H9 (cell line): ENCODE measurements at regions not wholly inside any gene's neighbourhood (a gene's known extent, or its start where the extent isn't known, plus 50 kb on each side); places are given as distances from the start of the nearest gene placed in this dataset.

ENCODE experiments used
- DNase-seq: peaks from one replicate; pipeline ENCODE4 v3.0.0-alpha.2; 2017
- H2AFZ ChIP-seq: one replicate; pipeline ENCODE4 v1.6.1; 2013; ENCODE audit warnings: mild to moderate bottlenecking, low read length, control low read depth, moderate library complexity
- H2AK5ac ChIP-seq: 2 replicates; pipeline ENCODE4 v1.6.1; 2013; ENCODE audit warnings: low read length, control low read depth, mixed read lengths; ENCODE audit not compliant: insufficient read length
- H2BK120ac ChIP-seq: one replicate; pipeline ENCODE4 v1.6.1; 2013; ENCODE audit warnings: low read depth, mild to moderate bottlenecking, low read length, control low read depth, inconsistent platforms; ENCODE audit not compliant: poor library complexity, severe bottlenecking
- H2BK12ac ChIP-seq: 2 replicates; pipeline ENCODE4 v1.6.1; 2013; ENCODE audit warnings: low read length, control low read depth, mixed read lengths, low read depth; ENCODE audit not compliant: insufficient read length
- H2BK15ac ChIP-seq: 2 replicates; pipeline ENCODE4 v1.6.1; 2013; ENCODE audit warnings: low read depth, low read length, control low read depth
- H2BK20ac ChIP-seq: one replicate; pipeline ENCODE4 v1.6.1; 2013; ENCODE audit warnings: low read depth, mild to moderate bottlenecking, low read length, control low read depth, inconsistent platforms; ENCODE audit not compliant: poor library complexity, severe bottlenecking
- H2BK5ac ChIP-seq: 2 replicates; pipeline ENCODE4 v1.6.1; 2013; ENCODE audit warnings: low read length, control low read depth, mixed read lengths; ENCODE audit not compliant: insufficient read length
- H3K14ac ChIP-seq: 2 replicates; pipeline ENCODE4 v1.6.1; 2013; ENCODE audit warnings: low read length, control low read depth; ENCODE audit not compliant: insufficient read depth
- H3K18ac ChIP-seq: 2 replicates; pipeline ENCODE4 v1.6.1; 2013; ENCODE audit warnings: low read depth, mild to moderate bottlenecking, mixed read lengths, low read length, control low read depth; ENCODE audit not compliant: insufficient read length
- H3K23ac ChIP-seq: 2 replicates; pipeline ENCODE4 v1.6.1; 2013; ENCODE audit warnings: low read length, control low read depth, mixed read lengths, low read depth; ENCODE audit not compliant: insufficient read length
- H3K23me2 ChIP-seq: 2 replicates; pipeline ENCODE4 v1.6.1; 2013; ENCODE audit warnings: low read depth, mild to moderate bottlenecking, mixed read lengths, low read length, control low read depth; ENCODE audit not compliant: insufficient read length, poor library complexity, severe bottlenecking
- H3K27ac ChIP-seq: 2 replicates; pipeline ENCODE4 v1.5.1; 2013; ENCODE audit warnings: low read length, control low read depth, mixed read lengths, low read depth; ENCODE audit not compliant: insufficient read length
- H3K27me3 ChIP-seq: 2 replicates; pipeline ENCODE4 v1.6.1; 2013; ENCODE audit warnings: low read length, control low read depth, inconsistent platforms; ENCODE audit not compliant: insufficient read depth
- H3K4ac ChIP-seq: 2 replicates; pipeline ENCODE4 v1.6.1; 2013; ENCODE audit warnings: low read depth, mild to moderate bottlenecking, control low read depth, inconsistent platforms, low read length, moderate library complexity
- H3K4me1 ChIP-seq: 2 replicates; pipeline ENCODE4 v1.6.1; 2013; ENCODE audit warnings: low read length, control low read depth, inconsistent platforms; ENCODE audit not compliant: insufficient read depth
- H3K4me2 ChIP-seq: 2 replicates; pipeline ENCODE4 v1.6.1; 2013; ENCODE audit warnings: low read length, control low read depth, mixed read lengths; ENCODE audit not compliant: insufficient read length, insufficient read depth
- H3K56ac ChIP-seq: 2 replicates; pipeline ENCODE4 v1.6.1; 2013; ENCODE audit warnings: low read depth, mild to moderate bottlenecking, mixed read lengths, low read length, control low read depth; ENCODE audit not compliant: insufficient read length
- H3K79me1 ChIP-seq: 2 replicates; pipeline ENCODE4 v1.6.1; 2013; ENCODE audit warnings: low read depth, mild to moderate bottlenecking, moderate library complexity, low read length, control low read depth, inconsistent platforms; ENCODE audit not compliant: insufficient read depth, poor library complexity, severe bottlenecking
- H3K79me2 ChIP-seq: 2 replicates; pipeline ENCODE4 v1.6.1; 2013; ENCODE audit warnings: low read length, control low read depth, inconsistent platforms; ENCODE audit not compliant: insufficient read depth
- H3K9ac ChIP-seq: 2 replicates; pipeline ENCODE4 v1.6.1; 2013; ENCODE audit warnings: low read length, control low read depth, mixed read lengths; ENCODE audit not compliant: insufficient read length; ENCODE audit errors: extremely low read depth
- H3K9me3 ChIP-seq: one replicate; pipeline ENCODE4 v1.6.1; 2013; ENCODE audit warnings: low read depth, low read length, inconsistent platforms; ENCODE audit not compliant: control insufficient read depth
- H3T11ph ChIP-seq: one replicate; pipeline ENCODE4 v1.6.1; 2013; ENCODE audit warnings: mild to moderate bottlenecking, low read length, control low read depth, inconsistent platforms
- H4K20me1 ChIP-seq: one replicate; pipeline ENCODE4 v1.6.1; 2013; ENCODE audit not compliant: control insufficient read depth, insufficient read length, insufficient read depth
- H4K5ac ChIP-seq: 2 replicates; pipeline ENCODE4 v1.6.1; 2013; ENCODE audit warnings: low read depth, mild to moderate bottlenecking, mixed read lengths, low read length, control low read depth; ENCODE audit not compliant: insufficient read length
- H4K8ac ChIP-seq: replicated peaks from 2 replicates; pipeline ENCODE4 v1.6.1; 2013; ENCODE audit warnings: low read length, control low read depth, mixed read lengths, low read depth; ENCODE audit not compliant: insufficient read length
- H4K91ac ChIP-seq: 2 replicates; pipeline ENCODE4 v1.6.1; 2013; ENCODE audit warnings: low read depth, mild to moderate bottlenecking, moderate library complexity, mixed read lengths, low read length, control low read depth; ENCODE audit not compliant: insufficient read length
- H3K27ac Mint-ChIP-seq, 3 experiments: 2 replicates in 2 of 3; 3 replicates in 1 of 3; pipeline ENCODE4 v1.8.0; 2020 to 2021; ENCODE audit warnings: mixed read lengths in 3 of 3, mild to moderate bottlenecking in 1 of 3, moderate library complexity in 1 of 3
- H3K27me3 Mint-ChIP-seq: 2 replicates; pipeline ENCODE4 v1.8.0; 2021; ENCODE audit warnings: low read depth, mild to moderate bottlenecking, moderate library complexity, mixed read lengths
- H3K36me3 Mint-ChIP-seq, 3 experiments: 2 replicates in 2 of 3; 3 replicates in 1 of 3; pipeline ENCODE4 v1.8.0; 2020 to 2021; ENCODE audit warnings: low read depth in 3 of 3, mixed read lengths in 3 of 3; ENCODE audit not compliant: insufficient read depth in 1 of 3
- H3K4me1 Mint-ChIP-seq, 2 experiments: 2 replicates each; pipeline ENCODE4 v1.8.0; 2020; ENCODE audit warnings: mixed read lengths in 2 of 2
- H3K4me3 Mint-ChIP-seq, 2 experiments: 2 replicates in 1 of 2; 3 replicates in 1 of 2; pipeline ENCODE4 v1.8.0; 2020 to 2021; ENCODE audit warnings: mild to moderate bottlenecking in 2 of 2, mixed read lengths in 2 of 2, moderate library complexity in 1 of 2
- H3K9me3 Mint-ChIP-seq, 2 experiments: 2 replicates in 1 of 2; 3 replicates in 1 of 2; pipeline ENCODE4 v1.8.0; 2020; ENCODE audit warnings: mild to moderate bottlenecking in 2 of 2, mixed read lengths in 2 of 2, moderate library complexity in 1 of 2
- WGBS: extraction: QIAGEN DNeasy Blood & Tissue Kit; methylation state at CpG from one replicate; pipeline ENCODE4 v1.1.7; 2013; ENCODE audit warnings: missing lambda C conversion rate, low lambda C conversion rate, mixed read lengths; ENCODE audit not compliant: insufficient read length; ENCODE audit errors: extremely low coverage; 5-methylcytosine and 5-hydroxymethylcytosine counted together
- TF ChIP-seq, protein P1 (sequence below): fragments of 200-600 bp; sonication (generic); conservative IDR thresholded peaks from 3 replicates; pipeline ENCODE4 v1.8.0; 2021; ENCODE audit warnings: antibody characterized with exemption, mild to moderate bottlenecking

DNA sequence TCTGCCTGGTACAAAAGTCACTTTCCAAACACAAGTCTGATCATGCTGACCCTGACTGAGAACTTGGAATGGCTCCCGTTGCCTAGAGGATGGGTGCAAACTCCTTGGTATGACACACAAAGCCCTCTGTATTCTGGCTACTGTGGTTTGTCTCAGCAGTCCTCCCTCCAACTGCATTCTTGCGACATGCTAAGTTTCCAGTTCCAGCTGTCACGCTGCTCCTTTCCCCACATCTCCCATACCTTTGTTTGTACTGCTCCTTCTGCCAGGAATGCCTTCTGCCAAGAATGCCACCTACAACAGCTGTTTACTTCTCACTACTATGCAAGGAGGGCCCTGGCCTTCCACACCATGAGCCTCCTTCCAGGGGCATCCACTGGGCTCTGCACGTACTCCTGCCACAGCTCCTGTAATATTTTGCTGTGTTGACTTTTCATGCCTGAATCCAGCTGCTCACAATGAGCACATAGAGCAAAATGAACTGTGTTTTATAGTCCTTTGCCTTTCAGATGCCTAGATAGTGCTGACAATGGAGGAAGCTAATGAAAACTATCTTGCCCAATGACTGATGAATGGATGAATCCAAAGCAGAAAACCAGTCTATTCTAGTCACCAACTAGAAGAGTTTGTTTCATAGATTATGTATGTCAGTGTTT is 543.7 kb downstream of the EFNB2 start:
- WGBS = no CpG with 5 or more reads among the region's 4 CpGs
- Histone ChIP-seq H2BK120ac (no peak overlapping the region), H3T11ph (no peak overlapping the region), H3K79me2 (no peaks in the 10 kb centered on the region), H2BK20ac (no peak overlapping the region), H3K18ac (no peak overlapping the region), H3K56ac (no peak overlapping the region), H3K9me3 (no peaks in the 10 kb centered on the region), H3K79me1 (no peaks in the 10 kb centered on the region), H4K5ac (no peak overlapping the region), H4K8ac (no peak overlapping the region), H2BK15ac (no peak overlapping the region), H2BK5ac (no peak overlapping the region), H3K4me2 (no peak overlapping the region), H3K27ac (no peak overlapping the region), H3K27me3 (no peaks in the 10 kb centered on the region; the same call in 1 of the 2 replicates), H3K23me2 (no peaks in the 10 kb centered on the region), H4K20me1 (no peaks in the 10 kb centered on the region), H3K14ac (no peak overlapping the region), H3K4ac (no peak overlapping the region), H2BK12ac (no peak overlapping the region), H4K91ac (no peak overlapping the region), H3K9ac (no peak overlapping the region), H2AK5ac (no peak overlapping the region), H3K4me1 (no peaks in the 10 kb centered on the region; the same call in 1 of the 2 replicates), H2AFZ (no peak overlapping the region), H3K23ac (no peak overlapping the region)
- H3K9me3 Mint-ChIP-seq = no peaks in the 10 kb centered on the region
- no peak overlapping the region for H3K4me3 Mint-ChIP-seq
- H3K27me3 Mint-ChIP-seq = no peaks in the 10 kb centered on the region
- no peaks in the 10 kb centered on the region for H3K36me3 Mint-ChIP-seq
- H3K4me1 Mint-ChIP-seq = no peaks in the 10 kb centered on the region
- no peak for DNase-seq
- TF ChIP-seq, protein P1, sequence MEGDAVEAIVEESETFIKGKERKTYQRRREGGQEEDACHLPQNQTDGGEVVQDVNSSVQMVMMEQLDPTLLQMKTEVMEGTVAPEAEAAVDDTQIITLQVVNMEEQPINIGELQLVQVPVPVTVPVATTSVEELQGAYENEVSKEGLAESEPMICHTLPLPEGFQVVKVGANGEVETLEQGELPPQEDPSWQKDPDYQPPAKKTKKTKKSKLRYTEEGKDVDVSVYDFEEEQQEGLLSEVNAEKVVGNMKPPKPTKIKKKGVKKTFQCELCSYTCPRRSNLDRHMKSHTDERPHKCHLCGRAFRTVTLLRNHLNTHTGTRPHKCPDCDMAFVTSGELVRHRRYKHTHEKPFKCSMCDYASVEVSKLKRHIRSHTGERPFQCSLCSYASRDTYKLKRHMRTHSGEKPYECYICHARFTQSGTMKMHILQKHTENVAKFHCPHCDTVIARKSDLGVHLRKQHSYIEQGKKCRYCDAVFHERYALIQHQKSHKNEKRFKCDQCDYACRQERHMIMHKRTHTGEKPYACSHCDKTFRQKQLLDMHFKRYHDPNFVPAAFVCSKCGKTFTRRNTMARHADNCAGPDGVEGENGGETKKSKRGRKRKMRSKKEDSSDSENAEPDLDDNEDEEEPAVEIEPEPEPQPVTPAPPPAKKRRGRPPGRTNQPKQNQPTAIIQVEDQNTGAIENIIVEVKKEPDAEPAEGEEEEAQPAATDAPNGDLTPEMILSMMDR = no peak
- H3K27ac Mint-ChIP-seq = no peak overlapping the region
